ENCODE measurements at regions not wholly inside any gene's neighbourhood (a gene's known extent, or its start where the extent isn't known, plus 50 kb on each side); places are given as distances from the start of the nearest gene placed in this dataset.

- Mint-ChIP-seq H3K27ac (no peak overlapping the region), H3K27me3 (ENCODE audit: insufficient read depth) (no peaks in the 10 kb centered on the region), H3K4me3 (no peak overlapping the region), H3K4me1 (peaks cover 14% of the 10 kb centered on the region), H3K36me3 (ENCODE audit: low read depth) (no peaks in the 10 kb centered on the region), H3K9me3 (no peaks in the 10 kb centered on the region)
- Histone ChIP-seq H3K36me3 (ENCODE audit: control insufficient read depth, insufficient read depth, low read length) (no peaks in the 10 kb centered on the region), H3K9ac (ENCODE audit: extremely low read depth, low read length, poor library complexity, severe bottlenecking) (no peak overlapping the region), H3K27me3 (ENCODE audit: control insufficient read depth, insufficient read depth, low read length, poor library complexity, severe bottlenecking) (no peaks in the 10 kb centered on the region), H3K27ac (ENCODE audit: low read depth, low read length) (no peak overlapping the region), H3K4me1 (ENCODE audit: control insufficient read depth, insufficient read depth, low read length) (peaks cover 4% of the 10 kb centered on the region), H3K4me3 (ENCODE audit: low read length) (no peak overlapping the region), H3K9me3 (ENCODE audit: control insufficient read depth, low read length) (no peaks in the 10 kb centered on the region)
- TF ChIP-seq, protein P1, sequence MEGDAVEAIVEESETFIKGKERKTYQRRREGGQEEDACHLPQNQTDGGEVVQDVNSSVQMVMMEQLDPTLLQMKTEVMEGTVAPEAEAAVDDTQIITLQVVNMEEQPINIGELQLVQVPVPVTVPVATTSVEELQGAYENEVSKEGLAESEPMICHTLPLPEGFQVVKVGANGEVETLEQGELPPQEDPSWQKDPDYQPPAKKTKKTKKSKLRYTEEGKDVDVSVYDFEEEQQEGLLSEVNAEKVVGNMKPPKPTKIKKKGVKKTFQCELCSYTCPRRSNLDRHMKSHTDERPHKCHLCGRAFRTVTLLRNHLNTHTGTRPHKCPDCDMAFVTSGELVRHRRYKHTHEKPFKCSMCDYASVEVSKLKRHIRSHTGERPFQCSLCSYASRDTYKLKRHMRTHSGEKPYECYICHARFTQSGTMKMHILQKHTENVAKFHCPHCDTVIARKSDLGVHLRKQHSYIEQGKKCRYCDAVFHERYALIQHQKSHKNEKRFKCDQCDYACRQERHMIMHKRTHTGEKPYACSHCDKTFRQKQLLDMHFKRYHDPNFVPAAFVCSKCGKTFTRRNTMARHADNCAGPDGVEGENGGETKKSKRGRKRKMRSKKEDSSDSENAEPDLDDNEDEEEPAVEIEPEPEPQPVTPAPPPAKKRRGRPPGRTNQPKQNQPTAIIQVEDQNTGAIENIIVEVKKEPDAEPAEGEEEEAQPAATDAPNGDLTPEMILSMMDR (conservative IDR thresholded peaks at IDR 0.05) = no peak
- WGBS, 2 experiments (ENCODE audit: insufficient coverage in 1 of 2, insufficient read length in 1 of 2) = 92 to 96% methylated on average over 3 of the region's 3 CpGs
- DNase-seq = no peak
Observed at GRCh38 chr6:151721146-151721545, 86.3 kb upstream of the ESR1 start.

- Mint-ChIP-seq H3K36me3 (ENCODE audit: low read depth) (no peaks in the 10 kb centered on the region), H3K27ac (no peak overlapping the region), H3K4me1 (peaks cover 12% of the 10 kb centered on the region), H3K4me3 (no peak overlapping the region), H3K27me3 (ENCODE audit: insufficient read depth) (no peaks in the 10 kb centered on the region), H3K9me3 (no peaks in the 10 kb centered on the region)
- TF ChIP-seq, protein P1 (conservative IDR thresholded peaks at IDR 0.05) = no peak
- peaks cover 3% of the 10 kb centered on the region for H3K4me1 ChIP-seq (ENCODE audit: control insufficient read depth, insufficient read depth, low read length)
- H3K27me3 ChIP-seq (ENCODE audit: control insufficient read depth, insufficient read depth, low read length, poor library complexity, severe bottlenecking) = no peaks in the 10 kb centered on the region
- WGBS, 2 experiments (ENCODE audit: insufficient coverage in 1 of 2, insufficient read length in 1 of 2) = 96 to 100% methylated on average over 1 of the region's 1 CpG
- no peak overlapping the region for H3K9ac ChIP-seq (ENCODE audit: extremely low read depth, low read length, poor library complexity, severe bottlenecking)
- DNase-seq = no peak
- no peak overlapping the region for H3K4me3 ChIP-seq (ENCODE audit: low read length)
- no peaks in the 10 kb centered on the region for H3K9me3 ChIP-seq (ENCODE audit: control insufficient read depth, low read length)
- H3K36me3 ChIP-seq (ENCODE audit: control insufficient read depth, insufficient read depth, low read length) = no peaks in the 10 kb centered on the region
- H3K27ac ChIP-seq (ENCODE audit: low read depth, low read length) = no peak overlapping the region
Observed at GRCh38 chr6:151721671-151722070, 85.8 kb upstream of the ESR1 start.

GRCh38 chr6:151722342-151722741 lies 85.1 kb upstream of the ESR1 start:
- Histone ChIP-seq H3K27me3 (ENCODE audit: control insufficient read depth, insufficient read depth, low read length, poor library complexity, severe bottlenecking) (no peaks in the 10 kb centered on the region), H3K9me3 (ENCODE audit: control insufficient read depth, low read length) (no peaks in the 10 kb centered on the region), H3K27ac (ENCODE audit: low read depth, low read length) (no peak overlapping the region), H3K9ac (ENCODE audit: extremely low read depth, low read length, poor library complexity, severe bottlenecking) (no peak overlapping the region), H3K4me1 (ENCODE audit: control insufficient read depth, insufficient read depth, low read length) (no peaks in the 10 kb centered on the region), H3K36me3 (ENCODE audit: control insufficient read depth, insufficient read depth, low read length) (no peaks in the 10 kb centered on the region), H3K4me3 (ENCODE audit: low read length) (no peak overlapping the region)
- no peaks in the 10 kb centered on the region for H3K27me3 Mint-ChIP-seq (ENCODE audit: insufficient read depth)
- DNase-seq = no peak
- no peak overlapping the region for H3K27ac Mint-ChIP-seq
- H3K4me3 Mint-ChIP-seq = no peak overlapping the region
- WGBS, 2 experiments (ENCODE audit: insufficient coverage in 1 of 2, insufficient read length in 1 of 2) = 90 to 92% methylated on average over 2 to 4 of the region's 4 CpGs
- H3K9me3 Mint-ChIP-seq = no peaks in the 10 kb centered on the region
- no peaks in the 10 kb centered on the region for H3K36me3 Mint-ChIP-seq (ENCODE audit: low read depth)
- H3K4me1 Mint-ChIP-seq = peaks cover 12% of the 10 kb centered on the region
- TF ChIP-seq, protein P1 (conservative IDR thresholded peaks at IDR 0.05) = no peak

All from endodermal cell (in vitro differentiated cells).